ENCODE measurements at regions not wholly inside any gene's neighbourhood (a gene's known extent, or its start where the extent isn't known, plus 50 kb on each side); places are given as distances from the start of the nearest gene placed in this dataset.

- no peaks in the 10 kb centered on the region for H3K27me3 ChIP-seq (ENCODE audit: control insufficient read depth, insufficient read depth, low read length)
- no peaks in the 10 kb centered on the region for H3K36me3 ChIP-seq (ENCODE audit: control insufficient read depth, insufficient read depth, low read length)
- TF ChIP-seq CTCF (IDR thresholded peaks at IDR 0.05; ENCODE audit: insufficient read depth, low read length, severe bottlenecking): no peak
- no peak overlapping the region for H3K4me3 ChIP-seq (ENCODE audit: low read depth, low read length)
- DNase-seq (ENCODE audit: low read depth) (no peak), FAIRE-seq (no peak)
Observed at GRCh38 chr13:63516124-63516523, 2100.5 kb upstream of the PCDH20 start.

GRCh38 chr13:63514886-63515285, 2099.2 kb upstream of the PCDH20 start:
- FAIRE-seq (no peak), DNase-seq (ENCODE audit: low read depth) (no peak)
- no peak overlapping the region for H3K4me3 ChIP-seq (ENCODE audit: low read depth, low read length)
- H3K36me3 ChIP-seq (ENCODE audit: control insufficient read depth, insufficient read depth, low read length): no peaks in the 10 kb centered on the region
- no peaks in the 10 kb centered on the region for H3K27me3 ChIP-seq (ENCODE audit: control insufficient read depth, insufficient read depth, low read length)
- no peak for TF ChIP-seq CTCF (IDR thresholded peaks at IDR 0.05; ENCODE audit: insufficient read depth, low read length, severe bottlenecking)

GRCh38 chr13:63512095-63512494, 2096.4 kb upstream of the PCDH20 start:
- Histone ChIP-seq H3K36me3 (ENCODE audit: control insufficient read depth, insufficient read depth, low read length) (no peaks in the 10 kb centered on the region), H3K27me3 (ENCODE audit: control insufficient read depth, insufficient read depth, low read length) (no peaks in the 10 kb centered on the region), H3K4me3 (ENCODE audit: low read depth, low read length) (no peak overlapping the region)
- no peak for FAIRE-seq
- DNase-seq (ENCODE audit: low read depth): no peak
- no peak for TF ChIP-seq CTCF (IDR thresholded peaks at IDR 0.05; ENCODE audit: insufficient read depth, low read length, severe bottlenecking)

- Histone ChIP-seq H3K27me3 (ENCODE audit: control insufficient read depth, insufficient read depth, low read length) (no peaks in the 10 kb centered on the region), H3K36me3 (ENCODE audit: control insufficient read depth, insufficient read depth, low read length) (no peaks in the 10 kb centered on the region), H3K4me3 (ENCODE audit: low read depth, low read length) (no peak overlapping the region)
- no peak for DNase-seq (ENCODE audit: low read depth)
- TF ChIP-seq CTCF (IDR thresholded peaks at IDR 0.05; ENCODE audit: insufficient read depth, low read length, severe bottlenecking): no peak
- no peak for FAIRE-seq
Observed at GRCh38 chr13:63501702-63502101, 2086.1 kb upstream of the PCDH20 start.

GRCh38 chr13:63497601-63498000, 2082.0 kb upstream of the PCDH20 start:
- DNase-seq (ENCODE audit: low read depth) (no peak), FAIRE-seq (no peak)
- Histone ChIP-seq H3K36me3 (ENCODE audit: control insufficient read depth, insufficient read depth, low read length) (no peaks in the 10 kb centered on the region), H3K27me3 (ENCODE audit: control insufficient read depth, insufficient read depth, low read length) (no peaks in the 10 kb centered on the region), H3K4me3 (ENCODE audit: low read depth, low read length) (no peak overlapping the region)
- no peak for TF ChIP-seq CTCF (IDR thresholded peaks at IDR 0.05; ENCODE audit: insufficient read depth, low read length, severe bottlenecking)

GRCh38 chr13:63492604-63493003, 2077.0 kb upstream of the PCDH20 start:
- no peaks in the 10 kb centered on the region for H3K36me3 ChIP-seq (ENCODE audit: control insufficient read depth, insufficient read depth, low read length)
- no peak for FAIRE-seq
- TF ChIP-seq CTCF (IDR thresholded peaks at IDR 0.05; ENCODE audit: insufficient read depth, low read length, severe bottlenecking): no peak
- no peaks in the 10 kb centered on the region for H3K27me3 ChIP-seq (ENCODE audit: control insufficient read depth, insufficient read depth, low read length)
- H3K4me3 ChIP-seq (ENCODE audit: low read depth, low read length): no peak overlapping the region
- no peak for DNase-seq (ENCODE audit: low read depth)
